ENCODE measurements at regions not wholly inside any gene's neighbourhood (a gene's known extent, or its start where the extent isn't known, plus 50 kb on each side); places are given as distances from the start of the nearest gene placed in this dataset.

DNA sequence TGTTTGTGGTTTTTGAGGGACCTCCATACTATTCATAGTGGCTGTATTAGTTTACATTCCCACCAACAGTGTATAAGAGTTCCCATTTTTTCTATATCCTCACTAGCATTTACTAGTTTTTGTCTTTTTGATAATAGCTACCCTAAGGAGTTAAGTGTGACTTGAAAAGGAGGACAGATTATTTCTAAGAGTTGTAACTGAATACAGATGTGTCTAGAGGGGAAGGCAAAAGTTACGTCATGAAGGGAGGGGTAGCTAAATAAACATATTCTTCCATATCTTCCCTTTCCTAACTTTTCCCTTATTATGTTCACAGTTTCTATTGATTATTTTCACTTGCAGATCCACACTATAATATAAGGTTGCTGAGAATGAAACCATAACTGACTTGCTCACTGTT is 1315.7 kb upstream of the ZEB2 start:
- TF ChIP-seq CTCF (conservative IDR thresholded peaks at IDR 0.05; ENCODE audit: low read depth, low read length): no peak
- no peak for DNase-seq (ENCODE audit: low read depth)
- no peak overlapping the region for H3K4me3 ChIP-seq (ENCODE audit: low read depth, low read length)

DNA sequence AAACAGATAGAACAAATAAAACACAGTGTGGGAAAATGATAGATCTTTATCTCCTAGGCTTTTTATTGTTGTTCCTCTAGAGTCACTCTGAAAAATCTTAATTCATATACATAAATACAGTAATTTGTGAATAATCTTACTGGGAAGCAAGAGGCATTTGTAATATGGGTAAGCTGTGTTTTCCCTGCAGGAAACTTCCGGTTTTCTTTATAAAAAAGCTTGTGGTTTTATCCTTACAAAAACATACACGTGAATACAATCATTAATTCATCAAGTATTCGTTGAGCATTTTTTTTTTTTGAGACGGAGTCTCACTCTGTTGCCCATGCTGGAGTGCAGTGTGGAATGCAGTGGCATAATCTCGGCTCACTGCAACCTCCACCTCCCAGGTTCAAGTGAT is 1312.8 kb upstream of the ZEB2 start:
- no peak for DNase-seq (ENCODE audit: low read depth)
- no peak overlapping the region for H3K4me3 ChIP-seq (ENCODE audit: low read depth, low read length)
- no peak for TF ChIP-seq CTCF (conservative IDR thresholded peaks at IDR 0.05; ENCODE audit: low read depth, low read length)

- no peak for TF ChIP-seq CTCF (conservative IDR thresholded peaks at IDR 0.05; ENCODE audit: low read depth, low read length)
- no peak for DNase-seq (ENCODE audit: low read depth)
- H3K4me3 ChIP-seq (ENCODE audit: low read depth, low read length): no peak overlapping the region
Measured at GRCh38 chr2:145829931-145830330, 1310.0 kb upstream of the ZEB2 start.

DNA sequence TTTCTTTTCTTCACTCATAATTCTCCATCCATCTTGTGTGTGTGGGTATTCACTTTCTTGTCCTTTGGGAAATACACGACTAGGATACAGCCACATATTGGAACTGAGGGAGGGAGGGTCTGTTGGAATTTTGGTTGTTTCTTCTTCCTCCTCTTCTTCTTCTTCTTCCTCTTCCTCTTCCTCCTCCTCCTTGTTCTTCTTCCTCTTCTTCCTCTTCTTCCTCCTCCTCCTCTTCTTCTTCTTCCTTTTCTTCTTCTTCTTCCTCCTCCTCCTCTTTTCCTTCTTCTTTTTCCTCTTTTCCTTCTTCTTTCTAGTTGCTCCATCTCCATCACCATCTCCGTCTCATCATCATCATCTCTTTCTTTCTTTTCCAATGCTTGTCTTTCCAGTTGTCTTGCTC is 1307.3 kb upstream of the ZEB2 start:
- DNase-seq (ENCODE audit: low read depth): no peak
- no peak for TF ChIP-seq CTCF (conservative IDR thresholded peaks at IDR 0.05; ENCODE audit: low read depth, low read length)

GRCh38 chr2:145824384-145824783 is 1304.5 kb upstream of the ZEB2 start:
- no peak for DNase-seq (ENCODE audit: low read depth)
- no peak overlapping the region for H3K4me3 ChIP-seq (ENCODE audit: low read depth, low read length)
- no peak for TF ChIP-seq CTCF (conservative IDR thresholded peaks at IDR 0.05; ENCODE audit: low read depth, low read length)

More for the DNA sequence above, 1307.3 kb upstream of the ZEB2 start:
- H3K4me3 ChIP-seq (ENCODE audit: low read depth, low read length): no peak overlapping the region

DNA sequence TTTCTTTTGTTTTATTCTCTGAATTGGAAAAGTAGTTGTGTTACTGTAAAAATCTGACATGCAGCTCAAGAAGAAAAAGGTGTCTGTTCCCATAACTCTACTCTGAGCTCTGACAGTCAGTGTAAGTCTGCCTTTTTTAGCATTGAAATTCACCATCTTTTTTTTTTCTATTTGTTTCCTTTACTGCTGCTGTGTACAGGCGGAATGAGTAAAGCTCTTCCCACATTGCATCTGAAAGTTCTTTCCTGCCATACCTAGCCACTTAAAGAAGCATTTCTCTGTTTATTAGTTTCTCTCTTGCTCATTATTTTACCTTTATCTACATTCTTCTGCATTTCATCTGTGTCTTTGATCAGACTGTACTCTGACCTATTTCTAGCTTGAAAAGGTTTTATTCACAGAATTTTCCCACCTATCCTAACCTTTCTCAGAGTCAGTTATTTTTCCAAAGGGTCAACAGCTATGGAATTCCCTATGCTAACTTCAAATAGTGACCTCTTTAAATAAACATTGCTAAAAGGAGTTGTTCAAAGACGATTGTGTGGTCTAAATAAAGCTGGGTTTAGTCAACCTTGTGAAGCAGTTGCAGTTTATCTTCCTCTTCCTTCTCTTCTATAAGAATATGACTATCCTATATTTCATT is 1303.1 kb upstream of the ZEB2 start:
- no peak overlapping the region for H3K4me3 ChIP-seq (ENCODE audit: low read depth, low read length)
- TF ChIP-seq CTCF (conservative IDR thresholded peaks at IDR 0.05; ENCODE audit: low read depth, low read length): no peak

DNA sequence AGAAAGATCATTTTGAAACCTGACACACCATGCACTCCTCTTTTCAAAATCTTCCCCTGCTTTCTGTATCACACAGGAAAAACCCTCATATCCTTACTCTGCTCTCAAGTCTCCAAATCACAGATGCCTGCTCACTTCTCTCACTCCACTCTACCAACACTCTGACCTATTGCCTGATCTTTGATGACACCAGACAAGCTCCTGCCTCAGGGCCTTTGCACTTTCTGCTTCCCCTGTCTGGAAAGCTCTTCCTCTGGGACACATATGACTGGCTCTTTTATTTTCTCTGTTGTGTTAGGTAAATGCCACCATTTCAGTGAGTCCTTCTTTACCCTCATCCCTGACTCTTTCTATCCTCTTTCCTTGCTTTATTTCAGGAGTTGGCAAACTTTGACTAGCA is 1300.7 kb upstream of the ZEB2 start:
- TF ChIP-seq CTCF (conservative IDR thresholded peaks at IDR 0.05; ENCODE audit: low read depth, low read length): no peak
- H3K4me3 ChIP-seq (ENCODE audit: low read depth, low read length): no peak overlapping the region
- no peak for DNase-seq (ENCODE audit: low read depth)

More for the DNA sequence above, 1303.1 kb upstream of the ZEB2 start:
- DNase-seq (ENCODE audit: low read depth): no peak
